Stimulated activated CD4-positive, alpha-beta T cell treated with anti-CD3 and anti-CD28 coated beads, Interleukin-12 subunit alpha, Interleukin-12 subunit beta, amount 100 ng/mL, for 24 hours (primary cell): ENCODE measurements at regions not wholly inside any gene's neighbourhood (a gene's known extent, or its start where the extent isn't known, plus 50 kb on each side); places are given as distances from the start of the nearest gene placed in this dataset.
"Not testable (repeated sequence)": the region's sequence is repeated elsewhere in the genome, so short reads cannot be mapped to it uniquely, and the experiment has no call there.

Experiments used
- DNase-seq, 2 experiments: peaks; one replicate each; pipeline ENCODE4 v3.0.0-alpha.2; 2020; ENCODE audit warnings: low read depth in 2 of 2

GRCh38 chr2:37758141-37758601, 86.7 kb upstream of the CDC42EP3 start:
- not testable (repeated sequence) for DNase-seq

DNA sequence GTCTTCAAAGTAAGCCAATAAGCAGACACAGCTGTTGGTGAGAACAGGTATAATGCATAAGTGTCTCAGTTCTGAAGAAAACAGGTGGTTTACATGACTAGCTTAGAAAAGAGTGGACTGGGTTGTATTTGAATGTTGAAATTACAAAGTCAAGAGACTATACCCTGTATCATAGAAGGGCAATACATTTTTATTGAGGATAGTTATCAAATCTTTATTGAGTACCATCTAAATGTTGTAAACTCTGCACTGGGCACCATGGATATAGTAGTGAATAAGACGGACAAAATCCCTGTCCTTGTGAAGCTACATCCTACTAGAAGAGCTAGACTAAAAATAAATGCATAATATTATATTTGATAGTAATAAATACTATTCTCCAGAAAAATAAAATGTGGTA, 88.5 kb upstream of the CDC42EP3 start:
- DNase-seq = not testable (repeated sequence)

- no peak for DNase-seq
Observed at GRCh38 chr2:37760471-37760870, 89.0 kb upstream of the CDC42EP3 start.

GRCh38 chr2:37762281-37762680, 90.8 kb upstream of the CDC42EP3 start:
- DNase-seq = not testable (repeated sequence)

GRCh38 chr2:37764739-37765138, 93.3 kb upstream of the CDC42EP3 start:
- no peak for DNase-seq

DNA sequence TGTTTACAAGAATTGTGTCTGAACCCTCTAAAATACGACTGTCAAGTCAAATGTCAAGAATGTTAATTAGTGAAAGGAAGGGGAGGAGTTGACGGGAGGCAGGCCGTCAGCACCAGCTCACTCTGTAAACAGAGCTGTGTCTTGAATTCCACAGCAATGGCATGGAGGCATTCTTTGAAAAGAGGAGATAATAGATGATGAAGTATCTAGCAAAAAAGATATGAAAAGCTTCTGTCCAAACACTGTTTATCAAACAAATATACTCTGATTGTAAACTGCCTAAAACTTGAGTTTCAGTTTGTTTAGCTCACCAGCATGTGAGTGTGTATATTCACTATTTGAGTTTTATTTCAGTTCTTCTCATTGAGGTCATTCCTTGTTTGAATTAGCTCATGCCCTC, 94.7 kb upstream of the CDC42EP3 start:
- no peak for DNase-seq

GRCh38 chr2:37767046-37767445, 95.6 kb upstream of the CDC42EP3 start:
- DNase-seq = no peak

DNA sequence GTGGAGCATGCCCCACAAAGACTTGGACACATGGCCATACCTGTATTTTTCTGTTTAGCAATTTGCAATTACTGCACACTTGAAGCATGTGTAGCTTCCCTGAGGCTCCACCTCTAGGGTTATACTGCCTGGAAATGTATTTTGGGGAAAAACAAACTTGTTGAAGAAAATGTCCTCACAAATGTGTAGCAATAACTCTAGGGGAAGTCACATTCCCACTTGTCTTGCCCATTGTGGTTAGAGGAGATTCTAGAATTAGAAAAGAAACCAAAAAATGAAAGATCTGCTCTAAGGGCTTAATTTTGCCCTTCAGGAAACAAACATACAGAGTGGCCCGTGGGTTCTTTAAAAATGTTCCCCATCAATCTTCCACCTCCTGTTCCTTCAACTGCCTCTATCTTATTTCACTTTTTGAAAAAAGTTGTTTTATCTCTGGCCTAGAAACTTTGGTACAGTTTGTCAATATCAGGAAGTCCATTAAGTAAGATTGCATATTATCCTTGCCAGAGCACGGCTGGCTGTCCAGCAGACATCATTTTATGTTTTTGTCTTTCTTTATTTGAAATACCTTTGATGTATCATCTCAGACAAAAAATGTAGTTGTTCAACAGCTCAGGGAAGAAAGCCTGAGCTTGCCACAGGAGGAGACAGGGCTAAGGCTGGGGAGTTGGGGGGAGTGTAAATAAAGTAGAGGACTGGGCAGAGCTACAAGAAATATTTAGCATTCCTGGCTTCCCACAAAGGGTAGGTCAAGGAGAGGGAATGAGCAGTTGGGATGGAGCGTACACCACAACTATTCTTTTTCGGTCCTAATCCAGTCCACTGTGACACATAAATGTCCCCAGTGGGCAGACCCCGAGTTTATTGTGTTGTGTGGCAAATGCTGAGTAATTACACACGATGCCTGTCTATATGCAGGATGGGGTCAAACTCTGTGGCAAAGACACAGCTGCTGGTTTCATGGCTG, 96.8 kb upstream of the CDC42EP3 start:
- DNase-seq = no peak

DNA sequence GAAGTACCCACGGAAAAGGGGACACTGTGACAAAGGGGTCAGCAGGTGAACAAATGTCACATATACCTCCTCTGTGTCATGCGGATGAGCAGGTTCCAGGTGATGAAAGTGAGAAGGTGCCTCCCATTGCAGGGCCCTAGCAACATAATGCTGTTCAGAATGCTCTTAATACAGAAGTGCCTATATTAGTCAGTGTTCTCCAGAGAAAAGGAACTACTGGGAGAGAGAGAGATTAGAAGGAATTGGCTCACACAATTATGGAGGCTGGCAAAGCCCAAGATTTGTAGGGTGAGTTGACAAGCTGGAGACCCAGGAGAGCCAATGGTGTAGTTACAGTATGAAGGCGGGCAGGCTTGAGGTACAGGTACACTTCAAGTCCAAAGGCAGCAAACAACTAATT, 98.1 kb upstream of the CDC42EP3 start:
- no peak for DNase-seq

GRCh38 chr2:37770797-37771196, 99.4 kb upstream of the CDC42EP3 start:
- DNase-seq = no peak

GRCh38 chr2:37771600-37772088, 100.2 kb upstream of the CDC42EP3 start:
- no peak for DNase-seq

GRCh38 chr2:37773371-37774130, 102.1 kb upstream of the CDC42EP3 start:
- DNase-seq = no peak

GRCh38 chr2:37774171-37774944, 102.9 kb upstream of the CDC42EP3 start:
- not testable (repeated sequence) for DNase-seq

GRCh38 chr2:37774976-37775907, 103.8 kb upstream of the CDC42EP3 start:
- no peak for DNase-seq

DNA sequence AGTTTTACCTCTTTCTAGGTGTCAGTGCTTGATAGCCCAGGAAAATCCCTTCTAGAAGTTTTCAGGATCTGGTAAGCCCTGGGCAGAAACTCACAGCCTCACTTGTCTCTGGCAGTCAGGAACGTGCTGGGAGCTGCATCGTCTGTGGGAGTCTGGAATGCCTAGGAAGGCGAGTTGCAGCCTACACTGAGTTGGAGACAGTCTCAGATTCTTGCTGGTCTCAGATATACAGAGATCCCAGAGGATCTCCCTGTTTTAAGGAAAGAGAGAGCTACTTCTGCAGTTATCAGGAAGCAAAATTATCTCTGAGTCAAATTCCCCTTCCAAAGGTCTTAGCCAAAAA, 104.4 kb upstream of the CDC42EP3 start:
- DNase-seq = no peak

- DNase-seq = no peak
Observed at GRCh38 chr2:37776487-37776886, 105.0 kb upstream of the CDC42EP3 start.

GRCh38 chr2:37779139-37779538, 107.7 kb upstream of the CDC42EP3 start:
- no peak for DNase-seq

DNA sequence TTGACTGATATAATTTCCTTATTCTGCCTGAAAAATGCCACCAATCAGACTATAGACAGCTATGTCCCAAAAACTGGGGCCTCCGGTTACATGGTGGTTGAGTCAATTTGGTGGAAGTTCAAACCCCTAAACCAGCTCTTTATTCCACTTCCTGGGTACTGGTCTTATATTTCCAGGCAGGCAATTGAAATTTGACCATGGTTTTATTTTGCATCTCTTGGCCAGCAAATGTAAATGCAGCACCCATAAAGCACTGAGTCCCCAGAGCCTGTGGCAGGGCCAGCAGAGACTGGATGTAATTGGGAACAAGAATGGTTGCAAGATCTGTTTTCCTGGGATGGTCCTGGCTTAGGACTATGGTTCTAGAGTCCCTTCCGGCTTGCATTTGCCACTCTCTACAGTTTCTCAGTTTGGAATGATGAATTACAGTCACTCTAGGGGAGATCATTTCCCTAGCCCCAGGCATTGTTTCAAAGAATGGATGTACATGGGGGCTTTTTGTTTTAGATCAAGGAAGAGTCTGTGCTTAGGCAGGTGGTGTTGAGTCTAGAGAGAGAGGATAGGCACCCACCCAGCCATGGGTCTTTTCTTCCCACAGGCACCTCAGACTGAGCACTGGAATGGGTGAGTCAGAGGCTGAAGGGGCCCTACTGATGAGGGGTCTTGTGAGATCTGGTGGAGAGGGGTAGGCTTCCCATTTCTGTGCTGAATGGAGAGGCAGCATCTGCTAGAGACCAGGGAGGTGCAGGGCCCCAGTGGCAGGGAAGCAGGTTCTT, 108.4 kb upstream of the CDC42EP3 start:
- no peak for DNase-seq

DNA sequence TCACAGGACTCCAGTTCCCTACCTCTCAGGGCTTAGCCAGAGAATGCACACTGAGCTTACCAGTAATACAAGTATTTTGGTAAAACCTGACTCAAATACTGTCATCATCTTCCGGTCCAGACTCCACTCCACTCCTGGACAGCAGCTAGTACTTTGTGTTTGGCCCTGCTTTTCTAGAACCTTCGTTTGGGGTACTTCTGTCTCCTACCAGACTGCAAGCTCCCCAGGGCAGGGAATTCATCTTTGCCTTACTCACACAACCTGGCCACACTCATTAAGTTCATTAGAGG, 108.9 kb upstream of the CDC42EP3 start:
- no peak for DNase-seq

- DNase-seq = no peak
Observed at GRCh38 chr2:37781028-37781427, 109.6 kb upstream of the CDC42EP3 start.
